Forelimb muscle (tissue), 1 donor: ENCODE measurements at regions not wholly inside any gene's neighbourhood (a gene's known extent, or its start where the extent isn't known, plus 50 kb on each side); places are given as distances from the start of the nearest gene placed in this dataset.
"Not testable (repeated sequence)": the region's sequence is repeated elsewhere in the genome, so short reads cannot be mapped to it uniquely, and the experiment has no call there.

ENCODE experiments used
- DNase-seq: peaks from one replicate; pipeline ENCODE4 v3.0.0-alpha.2; 2013; ENCODE audit warnings: low read depth

- DNase-seq = not testable (repeated sequence)
Measured at GRCh38 chrX:129084291-129084690, 439.0 kb downstream of the SMARCA1 start.

GRCh38 chrX:129077424-129078170 lies 445.7 kb downstream of the SMARCA1 start:
- DNase-seq = peak; percentile 22

- DNase-seq = no peak
Measured at GRCh38 chrX:129071390-129071789, 451.9 kb downstream of the SMARCA1 start.

GRCh38 chrX:129065895-129066294 lies 457.4 kb downstream of the SMARCA1 start:
- no peak for DNase-seq

- DNase-seq = no peak
Measured at GRCh38 chrX:129058405-129058804, 464.9 kb downstream of the SMARCA1 start.

- DNase-seq = no peak
Measured at GRCh38 chrX:129043138-129043537, 480.2 kb downstream of the SMARCA1 start.

- DNase-seq = no peak
Measured at GRCh38 chrX:129041319-129041718, 482.0 kb downstream of the SMARCA1 start.

GRCh38 chrX:129040124-129040523 lies 483.2 kb downstream of the SMARCA1 start:
- no peak for DNase-seq

GRCh38 chrX:129039176-129039575 lies 484.1 kb downstream of the SMARCA1 start:
- DNase-seq = no peak

GRCh38 chrX:129037389-129037788 lies 485.9 kb downstream of the SMARCA1 start:
- no peak for DNase-seq

GRCh38 chrX:129035180-129035579 lies 488.1 kb downstream of the SMARCA1 start:
- DNase-seq = no peak

GRCh38 chrX:129034196-129034595 lies 489.1 kb downstream of the SMARCA1 start:
- DNase-seq = no peak

- no peak for DNase-seq
Measured at GRCh38 chrX:129026202-129026601, 497.1 kb downstream of the SMARCA1 start.

GRCh38 chrX:129025376-129025775 lies 497.9 kb downstream of the SMARCA1 start:
- no peak for DNase-seq

- DNase-seq = no peak
Measured at GRCh38 chrX:129019412-129019811, 503.9 kb downstream of the SMARCA1 start.

GRCh38 chrX:129015381-129015780 lies 507.9 kb downstream of the SMARCA1 start:
- DNase-seq = no peak

GRCh38 chrX:129013574-129013973 lies 509.7 kb downstream of the SMARCA1 start:
- DNase-seq = no peak

- no peak for DNase-seq
Measured at GRCh38 chrX:129007631-129008030, 515.7 kb downstream of the SMARCA1 start.

GRCh38 chrX:129006491-129006890 lies 516.8 kb downstream of the SMARCA1 start:
- no peak for DNase-seq

- no peak for DNase-seq
Measured at GRCh38 chrX:129000797-129001196, 522.5 kb downstream of the SMARCA1 start.

- no peak for DNase-seq
Measured at GRCh38 chrX:129000018-129000417, 523.3 kb downstream of the SMARCA1 start.

- DNase-seq = no peak
Measured at GRCh38 chrX:128992107-128992971, 531.0 kb downstream of the SMARCA1 start.

GRCh38 chrX:128975745-128976144 lies 547.5 kb downstream of the SMARCA1 start:
- DNase-seq = no peak
